CD14-positive monocyte (primary cell): ENCODE measurements at regions not wholly inside any gene's neighbourhood (a gene's known extent, or its start where the extent isn't known, plus 50 kb on each side); places are given as distances from the start of the nearest gene placed in this dataset.

ENCODE experiments used
- DNase-seq, 3 donors: peaks; one replicate each; pipeline ENCODE4 v3.0.0-alpha.2; 2011 to 2022
- H2AFZ ChIP-seq: 2 replicates; pipeline ENCODE4 v1.6.0; 2012; ENCODE audit warnings: mild to moderate bottlenecking, low read depth, low read length, inconsistent platforms; ENCODE audit not compliant: insufficient read depth, poor library complexity, severe bottlenecking
- H3K27ac ChIP-seq, 2 donors: 1 replicate in 1 of 2; 2 replicates in 1 of 2; pipeline ENCODE4 v1.5.1; 2012 to 2013; ENCODE audit warnings: low read length in 2 of 2, control low read depth in 1 of 2, inconsistent platforms in 1 of 2, low read depth in 1 of 2, mild to moderate bottlenecking in 1 of 2
- H3K27me3 ChIP-seq, 2 donors: one replicate each; pipeline versions ENCODE4 v1.6.0 to v1.6.1; 2011 to 2013; ENCODE audit warnings: low read length in 2 of 2; ENCODE audit not compliant: control insufficient read depth in 2 of 2, insufficient read depth in 2 of 2
- H3K36me3 ChIP-seq, 2 donors: replicated peaks in 1 of 2; 1 replicate in 1 of 2; 2 replicates in 1 of 2; pipeline versions ENCODE4 v1.5.1 to v1.6.1; 2012 to 2013; ENCODE audit warnings: low read length in 2 of 2, control low read depth in 1 of 2, inconsistent platforms in 1 of 2, mild to moderate bottlenecking in 1 of 2; ENCODE audit not compliant: insufficient read depth in 2 of 2, control insufficient read depth in 1 of 2
- H3K4me1 ChIP-seq, 2 donors: 1 replicate in 1 of 2; 2 replicates in 1 of 2; pipeline versions ENCODE4 v1.5.1 to v1.6.1; 2012 to 2013; ENCODE audit warnings: low read length in 2 of 2, control low read depth in 1 of 2, inconsistent platforms in 1 of 2, mild to moderate bottlenecking in 1 of 2, moderate library complexity in 1 of 2; ENCODE audit not compliant: insufficient read depth in 2 of 2, control insufficient read depth in 1 of 2
- H3K4me2 ChIP-seq: replicated peaks from 2 replicates; pipeline ENCODE3; 2012; ENCODE audit warnings: low read length, moderate library complexity, mild to moderate bottlenecking; ENCODE audit not compliant: poor library complexity, severe bottlenecking; ENCODE audit errors: extremely low read depth
- H3K4me3 ChIP-seq, 3 experiments: fragments of 200-600 bp in 1 of 3; sonication (generic) in 1 of 3; replicated peaks in 1 of 3; 1 replicate in 2 of 3; 2 replicates in 1 of 3; pipeline ENCODE4 v1.5.1; 2011 to 2013; ENCODE audit warnings: low read length in 3 of 3, mild to moderate bottlenecking in 3 of 3, control low read depth in 2 of 3, low read depth in 2 of 3, inconsistent platforms in 1 of 3, moderate library complexity in 1 of 3
- H3K79me2 ChIP-seq: 2 replicates; pipeline ENCODE4 v1.6.0; 2012; ENCODE audit warnings: mild to moderate bottlenecking, control low read depth, inconsistent platforms, low read length, moderate library complexity; ENCODE audit not compliant: insufficient read depth
- H3K9ac ChIP-seq: 2 replicates; pipeline ENCODE4 v1.6.0; 2017; ENCODE audit warnings: low read length, mild to moderate bottlenecking; ENCODE audit not compliant: insufficient read depth, poor library complexity, severe bottlenecking
- H3K9me3 ChIP-seq, 2 donors: replicated peaks in 1 of 2; 1 replicate in 1 of 2; 2 replicates in 1 of 2; pipeline versions ENCODE4 v1.5.1 to v1.6.1; 2012 to 2013; ENCODE audit warnings: low read length in 2 of 2, control low read depth in 1 of 2; ENCODE audit not compliant: control insufficient read depth in 1 of 2, insufficient read depth in 1 of 2
- H4K20me1 ChIP-seq: 2 replicates; pipeline ENCODE4 v1.6.0; 2012; ENCODE audit warnings: mild to moderate bottlenecking, low read length, control low read depth, moderate library complexity; ENCODE audit not compliant: insufficient read depth
- H3K27ac Mint-ChIP-seq, 7 donors: one replicate each; pipeline ENCODE4 v1.8.0; 2020; ENCODE audit warnings: mild to moderate bottlenecking in 7 of 7, mixed read lengths in 7 of 7, moderate library complexity in 6 of 7, inconsistent platforms in 2 of 7
- H3K27me3 Mint-ChIP-seq, 3 donors: one replicate each; pipeline ENCODE4 v1.8.0; 2021 to 2022; ENCODE audit warnings: low read depth in 3 of 3, mild to moderate bottlenecking in 3 of 3, mixed read lengths in 3 of 3, moderate library complexity in 3 of 3, inconsistent platforms in 1 of 3
- H3K36me3 Mint-ChIP-seq, 2 donors: one replicate each; pipeline ENCODE4 v1.8.0; 2020; ENCODE audit warnings: mixed read lengths in 2 of 2, inconsistent platforms in 1 of 2, mild to moderate bottlenecking in 1 of 2
- H3K4me1 Mint-ChIP-seq: one replicate; pipeline ENCODE4 v1.8.0; 2020; ENCODE audit warnings: mild to moderate bottlenecking, mixed read lengths
- H3K4me3 Mint-ChIP-seq, 2 donors: one replicate each; pipeline ENCODE4 v1.8.0; 2020; ENCODE audit warnings: mild to moderate bottlenecking in 2 of 2, mixed read lengths in 2 of 2, moderate library complexity in 1 of 2
- H3K9me3 Mint-ChIP-seq, 7 donors: one replicate each; pipeline ENCODE4 v1.8.0; 2020 to 2022; ENCODE audit warnings: mixed read lengths in 7 of 7, mild to moderate bottlenecking in 6 of 7, moderate library complexity in 6 of 7, inconsistent platforms in 2 of 7
- WGBS: methylation state at CpG from one replicate; pipeline ENCODE4 v1.1.5; 2013; ENCODE audit warnings: missing lambda C conversion rate; ENCODE audit not compliant: insufficient coverage; 5-methylcytosine and 5-hydroxymethylcytosine counted together
- intact Hi-C, 2 donors: fragments of 100-400 bp; cut with micrococcal nuclease; formaldehyde crosslinking; loops; one replicate each; pipeline versions ENCODE4 v1.15.0 to v1.15.1; 2023
- TF ChIP-seq, protein P1 (sequence below): fragments of 200-600 bp; IDR thresholded peaks from one replicate; pipeline ENCODE4 v1.8.0; 2022; ENCODE audit warnings: antibody characterized with exemption, mild to moderate bottlenecking

DNA sequence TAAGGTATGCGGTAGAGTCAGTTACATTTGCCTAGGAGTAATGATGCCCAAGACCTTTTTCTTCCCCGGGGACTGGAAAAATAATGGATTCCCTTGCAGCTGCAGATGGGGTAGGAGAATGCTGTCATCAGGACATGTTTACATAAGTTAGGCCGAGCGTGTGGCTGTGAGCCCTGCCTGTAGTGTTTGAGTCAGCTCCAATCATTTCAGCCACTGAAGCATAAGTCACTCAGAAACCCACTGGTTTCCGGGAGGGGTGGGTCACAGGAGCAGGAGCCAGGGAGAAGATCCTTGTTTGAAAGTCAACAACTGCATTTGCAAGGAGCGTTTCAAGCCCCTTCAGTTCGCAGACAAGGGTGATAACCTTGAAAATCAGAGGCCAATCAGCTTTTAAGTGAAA, 562.3 kb downstream of the MCTP2 start:
- no peaks in the 10 kb centered on the region for H3K79me2 ChIP-seq
- H3K27ac ChIP-seq: no peak overlapping the region
- Mint-ChIP-seq H3K4me1 (no peaks in the 10 kb centered on the region), H3K9me3 (peaks cover 0 to 5% (median 0%) of the 10 kb centered on the region in 7 donors), H3K27me3 (no peaks in the 10 kb centered on the region), H3K36me3 (no peaks in the 10 kb centered on the region), H3K4me3 (no peak overlapping the region), H3K27ac (no peak overlapping the region)
- H3K9me3 ChIP-seq: peaks cover 0 to under 1% of the 10 kb centered on the region in 2 donors
- H3K4me2 ChIP-seq: no peak overlapping the region
- H3K4me3 ChIP-seq: no peak overlapping the region
- H2AFZ ChIP-seq: no peak overlapping the region
- no peak overlapping the region for H3K9ac ChIP-seq
- no peaks in the 10 kb centered on the region for H3K36me3 ChIP-seq
- TF ChIP-seq, protein P1, sequence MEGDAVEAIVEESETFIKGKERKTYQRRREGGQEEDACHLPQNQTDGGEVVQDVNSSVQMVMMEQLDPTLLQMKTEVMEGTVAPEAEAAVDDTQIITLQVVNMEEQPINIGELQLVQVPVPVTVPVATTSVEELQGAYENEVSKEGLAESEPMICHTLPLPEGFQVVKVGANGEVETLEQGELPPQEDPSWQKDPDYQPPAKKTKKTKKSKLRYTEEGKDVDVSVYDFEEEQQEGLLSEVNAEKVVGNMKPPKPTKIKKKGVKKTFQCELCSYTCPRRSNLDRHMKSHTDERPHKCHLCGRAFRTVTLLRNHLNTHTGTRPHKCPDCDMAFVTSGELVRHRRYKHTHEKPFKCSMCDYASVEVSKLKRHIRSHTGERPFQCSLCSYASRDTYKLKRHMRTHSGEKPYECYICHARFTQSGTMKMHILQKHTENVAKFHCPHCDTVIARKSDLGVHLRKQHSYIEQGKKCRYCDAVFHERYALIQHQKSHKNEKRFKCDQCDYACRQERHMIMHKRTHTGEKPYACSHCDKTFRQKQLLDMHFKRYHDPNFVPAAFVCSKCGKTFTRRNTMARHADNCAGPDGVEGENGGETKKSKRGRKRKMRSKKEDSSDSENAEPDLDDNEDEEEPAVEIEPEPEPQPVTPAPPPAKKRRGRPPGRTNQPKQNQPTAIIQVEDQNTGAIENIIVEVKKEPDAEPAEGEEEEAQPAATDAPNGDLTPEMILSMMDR: no peak
- intact Hi-C loops: no loop called here
- no peaks in the 10 kb centered on the region for H3K4me1 ChIP-seq
- DNase-seq: no peak
- WGBS: 94% methylated on average over 5 of the region's 7 CpGs
- H4K20me1 ChIP-seq: no peaks in the 10 kb centered on the region
- no peaks in the 10 kb centered on the region for H3K27me3 ChIP-seq

- H3K4me3 ChIP-seq: no peak overlapping the region
- Mint-ChIP-seq H3K36me3 (no peaks in the 10 kb centered on the region), H3K4me3 (no peak overlapping the region), H3K9me3 (peaks cover 3 to 18% (median 5%) of the 10 kb centered on the region in 7 donors), H3K4me1 (no peaks in the 10 kb centered on the region), H3K27me3 (peaks cover 0 to 3% (median 0%) of the 10 kb centered on the region in 3 donors), H3K27ac (no peak overlapping the region)
- no peak for DNase-seq
- H3K9ac ChIP-seq: no peak overlapping the region
- H2AFZ ChIP-seq: no peak overlapping the region
- TF ChIP-seq, protein P1: no peak
- no peaks in the 10 kb centered on the region for H3K79me2 ChIP-seq
- no peak overlapping the region for H3K27ac ChIP-seq
- H3K9me3 ChIP-seq: no peaks in the 10 kb centered on the region
- intact Hi-C loops: no loop called here
- no peaks in the 10 kb centered on the region for H3K4me1 ChIP-seq
- H3K27me3 ChIP-seq: no peaks in the 10 kb centered on the region
- H3K4me2 ChIP-seq: no peak overlapping the region
- H3K36me3 ChIP-seq: no peaks in the 10 kb centered on the region
- H4K20me1 ChIP-seq: no peaks in the 10 kb centered on the region
- no CpG with 5 or more reads among the region's 2 CpGs for WGBS
Observed at GRCh38 chr15:94804613-94805012, 573.3 kb downstream of the MCTP2 start.
